H1 (cell line): ENCODE measurements at regions not wholly inside any gene's neighbourhood (a gene's known extent, or its start where the extent isn't known, plus 50 kb on each side); places are given as distances from the start of the nearest gene placed in this dataset.

Experiments
- ATF3 ChIP-seq: IDR thresholded peaks from 2 replicates; pipeline ENCODE4 v1.6.1; 2011; ENCODE audit warnings: low read depth, mild to moderate bottlenecking, low read length; ENCODE audit not compliant: insufficient read depth
- PHF8 ChIP-seq: fragments of 200-600 bp; sonication (generic); conservative IDR thresholded peaks from 2 replicates; pipeline ENCODE4 v1.7.1; 2012; ENCODE audit warnings: low read depth, mild to moderate bottlenecking, inconsistent platforms, low read length, moderate library complexity
- POLR2AphosphoS5 ChIP-seq: IDR thresholded peaks from 2 replicates; pipeline ENCODE4 v1.6.1; 2011; ENCODE audit warnings: low read depth, low read length

DNA sequence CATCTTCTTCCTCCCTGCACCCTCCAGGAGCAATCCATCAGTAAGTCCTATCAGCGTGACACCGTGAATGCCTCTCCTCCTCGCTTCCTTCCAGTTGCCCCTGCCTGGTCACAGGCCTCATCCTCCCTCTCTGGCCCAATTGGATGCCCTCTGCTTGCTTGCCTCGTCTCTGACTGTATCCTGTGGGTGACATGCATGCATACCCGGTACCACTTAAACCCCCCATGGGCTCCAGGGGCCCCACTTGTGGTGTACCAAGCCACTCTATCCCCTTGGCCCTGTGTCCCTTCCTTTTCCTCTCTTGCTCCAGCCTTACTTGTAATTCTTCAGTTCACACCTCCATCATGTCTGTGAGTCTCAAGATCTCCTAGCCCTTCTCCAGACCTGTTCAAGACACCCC lies 106.0 kb upstream of the RTL1 start:
- TF ChIP-seq POLR2AphosphoS5 (no peak), ATF3 (no peak), PHF8 (no peak)
